ENCODE measurements at regions not wholly inside any gene's neighbourhood (a gene's known extent, or its start where the extent isn't known, plus 50 kb on each side); places are given as distances from the start of the nearest gene placed in this dataset.

GRCh38 chr10:47058032-47058702 is 146.9 kb downstream of the PTPN20 start:
- no peak overlapping the region for H3K4ac ChIP-seq (ENCODE audit: low read depth, low read length)
- no peaks in the 10 kb centered on the region for H3K79me2 ChIP-seq (ENCODE audit: control insufficient read depth, insufficient read depth, low read length)
- H2BK5ac ChIP-seq (ENCODE audit: low read length) = no peak overlapping the region
- no peak overlapping the region for H3K4me3 ChIP-seq (ENCODE audit: low read length)
- WGBS (ENCODE audit: extremely low coverage, insufficient coverage, low lambda C conversion rate) = no CpG with 5 or more reads among the region's 9 CpGs
- no peak overlapping the region for H2BK120ac ChIP-seq (ENCODE audit: low read depth, low read length)
- H3K27ac ChIP-seq (ENCODE audit: low read depth, low read length) = no peak overlapping the region
- no peak overlapping the region for H2BK15ac ChIP-seq (replicated peaks; ENCODE audit: low read depth)
- no peak overlapping the region for H4K8ac ChIP-seq (ENCODE audit: low read depth, low read length)
- H4K5ac ChIP-seq (ENCODE audit: low read length) = no peak overlapping the region
- H2AK5ac ChIP-seq (ENCODE audit: low read length) = no peak overlapping the region
- no peak overlapping the region for H3K56ac ChIP-seq (ENCODE audit: low read length)
- no peaks in the 10 kb centered on the region for H3K36me3 ChIP-seq (ENCODE audit: control insufficient read depth, insufficient read depth, low read length)
- no peak overlapping the region for H3K18ac ChIP-seq (ENCODE audit: low read length)
- H3K23ac ChIP-seq (ENCODE audit: low read length) = no peak overlapping the region
- no peak overlapping the region for H3K9ac ChIP-seq (ENCODE audit: low read length)
- no peaks in the 10 kb centered on the region for H3K4me1 ChIP-seq (ENCODE audit: control insufficient read depth, low read depth, low read length)
- H3K4me2 ChIP-seq (ENCODE audit: low read length) = no peak overlapping the region
- DNase-seq = no peak
- no peaks in the 10 kb centered on the region for H3K27me3 ChIP-seq (ENCODE audit: insufficient read depth, low read length, poor library complexity)
- H3K79me1 ChIP-seq (ENCODE audit: low read length) = no peaks in the 10 kb centered on the region

- H4K5ac ChIP-seq (ENCODE audit: low read length) = no peak overlapping the region
- H4K8ac ChIP-seq (ENCODE audit: low read depth, low read length) = no peak overlapping the region
- H3K18ac ChIP-seq (ENCODE audit: low read length) = no peak overlapping the region
- no peak overlapping the region for H2BK15ac ChIP-seq (replicated peaks; ENCODE audit: low read depth)
- H3K9ac ChIP-seq (ENCODE audit: low read length) = no peak overlapping the region
- no peak overlapping the region for H3K4me3 ChIP-seq (ENCODE audit: low read length)
- no peaks in the 10 kb centered on the region for H3K27me3 ChIP-seq (ENCODE audit: insufficient read depth, low read length, poor library complexity)
- H3K4me2 ChIP-seq (ENCODE audit: low read length) = no peak overlapping the region
- H2BK120ac ChIP-seq (ENCODE audit: low read depth, low read length) = no peak overlapping the region
- H2AK5ac ChIP-seq (ENCODE audit: low read length) = no peak overlapping the region
- no peak overlapping the region for H2BK5ac ChIP-seq (ENCODE audit: low read length)
- H3K23ac ChIP-seq (ENCODE audit: low read length) = no peak overlapping the region
- no peaks in the 10 kb centered on the region for H3K79me2 ChIP-seq (ENCODE audit: control insufficient read depth, insufficient read depth, low read length)
- H3K56ac ChIP-seq (ENCODE audit: low read length) = no peak overlapping the region
- no peaks in the 10 kb centered on the region for H3K79me1 ChIP-seq (ENCODE audit: low read length)
- WGBS (ENCODE audit: extremely low coverage, insufficient coverage, low lambda C conversion rate) = no CpG with 5 or more reads among the region's 11 CpGs
- DNase-seq = no peak
- H3K4ac ChIP-seq (ENCODE audit: low read depth, low read length) = no peak overlapping the region
- no peaks in the 10 kb centered on the region for H3K4me1 ChIP-seq (ENCODE audit: control insufficient read depth, low read depth, low read length)
- H3K27ac ChIP-seq (ENCODE audit: low read depth, low read length) = no peak overlapping the region
- no peaks in the 10 kb centered on the region for H3K36me3 ChIP-seq (ENCODE audit: control insufficient read depth, insufficient read depth, low read length)
These were observed 147.7 kb downstream of the PTPN20 start for GRCh38 chr10:47058961-47059391.

DNA sequence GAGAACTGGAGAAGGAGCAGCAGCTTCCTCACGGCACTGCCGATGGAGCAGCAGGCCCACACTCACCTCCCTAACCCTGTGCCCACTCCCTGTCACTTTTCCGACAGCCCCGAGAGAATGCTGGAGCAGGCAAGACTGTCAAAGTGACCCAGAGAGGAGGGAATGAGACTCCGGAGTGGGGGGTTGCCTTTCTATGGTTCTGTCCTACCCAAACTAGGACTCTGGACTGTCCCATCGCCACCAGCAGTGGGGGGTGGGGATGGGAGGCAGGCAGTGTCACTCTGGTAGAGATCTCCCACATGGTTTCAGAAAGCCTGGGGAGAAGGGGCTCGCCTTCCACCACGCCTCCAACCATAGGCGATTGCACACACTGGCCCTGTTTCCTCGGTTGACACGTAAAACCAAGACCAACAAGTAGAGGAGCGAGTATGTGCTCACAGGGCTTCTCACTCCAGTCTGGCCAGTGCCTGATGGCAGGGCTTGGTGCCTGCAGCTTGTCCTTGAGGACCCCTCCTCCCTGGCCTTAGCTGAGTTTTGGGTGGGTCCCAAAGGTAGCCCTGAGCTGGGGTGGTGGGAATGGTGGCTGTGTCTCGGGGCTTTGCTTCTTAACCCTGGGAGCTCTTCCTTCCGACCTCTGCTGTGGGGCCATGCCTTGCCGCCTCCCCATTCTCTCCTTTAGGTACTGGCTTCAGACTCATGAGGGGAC is 148.5 kb downstream of the PTPN20 start:
- Histone ChIP-seq H3K79me2 (ENCODE audit: control insufficient read depth, insufficient read depth, low read length) (no peaks in the 10 kb centered on the region), H3K18ac (ENCODE audit: low read length) (no peak overlapping the region)
- no CpG with 5 or more reads among the region's 15 CpGs for WGBS (ENCODE audit: extremely low coverage, insufficient coverage, low lambda C conversion rate)

GRCh38 chr10:47060356-47060755 is 149.1 kb downstream of the PTPN20 start:
- DNase-seq = no peak

More for the DNA sequence above, 148.5 kb downstream of the PTPN20 start:
- no peak overlapping the region for H3K56ac ChIP-seq (ENCODE audit: low read length)
- H4K5ac ChIP-seq (ENCODE audit: low read length) = no peak overlapping the region
- H2BK5ac ChIP-seq (ENCODE audit: low read length) = no peak overlapping the region
- DNase-seq = no peak
- no peak overlapping the region for H3K4me3 ChIP-seq (ENCODE audit: low read length)
- H3K4ac ChIP-seq (ENCODE audit: low read depth, low read length) = no peak overlapping the region
- H2AK5ac ChIP-seq (ENCODE audit: low read length) = no peak overlapping the region
- no peak overlapping the region for H3K9ac ChIP-seq (ENCODE audit: low read length)
- no peak overlapping the region for H2BK120ac ChIP-seq (ENCODE audit: low read depth, low read length)
- no peak overlapping the region for H2BK15ac ChIP-seq (replicated peaks; ENCODE audit: low read depth)
- no peak overlapping the region for H3K23ac ChIP-seq (ENCODE audit: low read length)
- H3K36me3 ChIP-seq (ENCODE audit: control insufficient read depth, insufficient read depth, low read length) = no peaks in the 10 kb centered on the region
- H4K8ac ChIP-seq (ENCODE audit: low read depth, low read length) = no peak overlapping the region
- no peaks in the 10 kb centered on the region for H3K27me3 ChIP-seq (ENCODE audit: insufficient read depth, low read length, poor library complexity)
- H3K4me2 ChIP-seq (ENCODE audit: low read length) = no peak overlapping the region
- H3K27ac ChIP-seq (ENCODE audit: low read depth, low read length) = no peak overlapping the region
- H3K4me1 ChIP-seq (ENCODE audit: control insufficient read depth, low read depth, low read length) = no peaks in the 10 kb centered on the region
- H3K79me1 ChIP-seq (ENCODE audit: low read length) = no peaks in the 10 kb centered on the region

DNA sequence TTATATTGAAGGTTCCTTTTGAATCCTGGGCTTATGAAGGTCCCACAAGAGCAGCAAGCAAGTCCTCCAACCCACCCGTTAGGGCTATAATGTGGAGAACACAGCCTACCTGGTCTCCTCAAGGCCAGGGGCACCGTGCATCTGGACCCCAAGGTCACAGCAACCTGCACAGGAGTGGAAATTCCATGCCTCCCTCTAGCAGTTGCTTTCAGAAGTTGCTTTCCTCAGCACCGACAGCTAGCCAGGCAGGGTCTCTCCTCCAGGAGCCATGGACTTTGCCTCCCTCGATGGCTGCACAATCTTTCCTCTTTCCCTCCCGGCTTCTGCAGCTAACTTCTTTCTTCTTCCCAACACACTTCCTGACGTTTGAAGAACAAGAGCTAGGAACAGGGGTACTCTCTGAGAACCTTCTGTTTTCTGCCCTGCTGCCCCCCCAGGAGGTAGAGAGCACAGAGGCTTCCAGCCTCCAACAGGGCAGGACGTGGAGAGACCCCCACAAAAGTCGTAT is 149.8 kb downstream of the PTPN20 start:
- Histone ChIP-seq H3K23ac (ENCODE audit: low read length) (no peak overlapping the region), H3K56ac (ENCODE audit: low read length) (no peak overlapping the region), H3K4me3 (ENCODE audit: low read length) (no peak overlapping the region), H3K27me3 (ENCODE audit: insufficient read depth, low read length, poor library complexity) (no peaks in the 10 kb centered on the region), H3K9ac (ENCODE audit: low read length) (no peak overlapping the region), H2BK5ac (ENCODE audit: low read length) (no peak overlapping the region), H3K27ac (ENCODE audit: low read depth, low read length) (no peak overlapping the region), H3K18ac (ENCODE audit: low read length) (no peak overlapping the region), H4K8ac (ENCODE audit: low read depth, low read length) (no peak overlapping the region), H2BK15ac (replicated peaks; ENCODE audit: low read depth) (no peak overlapping the region), H3K4me1 (ENCODE audit: control insufficient read depth, low read depth, low read length) (no peaks in the 10 kb centered on the region), H2AK5ac (ENCODE audit: low read length) (no peak overlapping the region), H3K4me2 (ENCODE audit: low read length) (no peak overlapping the region), H3K79me2 (ENCODE audit: control insufficient read depth, insufficient read depth, low read length) (no peaks in the 10 kb centered on the region), H3K4ac (ENCODE audit: low read depth, low read length) (no peak overlapping the region), H3K79me1 (ENCODE audit: low read length) (no peaks in the 10 kb centered on the region), H4K5ac (ENCODE audit: low read length) (no peak overlapping the region), H3K36me3 (ENCODE audit: control insufficient read depth, insufficient read depth, low read length) (no peaks in the 10 kb centered on the region), H2BK120ac (ENCODE audit: low read depth, low read length) (no peak overlapping the region)
- no CpG with 5 or more reads among the region's 8 CpGs for WGBS (ENCODE audit: extremely low coverage, insufficient coverage, low lambda C conversion rate)
- no peak for DNase-seq

More at GRCh38 chr10:47060356-47060755, 149.1 kb downstream of the PTPN20 start:
- no peak overlapping the region for H3K4ac ChIP-seq (ENCODE audit: low read depth, low read length)
- H2BK120ac ChIP-seq (ENCODE audit: low read depth, low read length) = no peak overlapping the region
- H3K27me3 ChIP-seq (ENCODE audit: insufficient read depth, low read length, poor library complexity) = no peaks in the 10 kb centered on the region
- H3K23ac ChIP-seq (ENCODE audit: low read length) = no peak overlapping the region
- H4K5ac ChIP-seq (ENCODE audit: low read length) = no peak overlapping the region
- WGBS (ENCODE audit: extremely low coverage, insufficient coverage, low lambda C conversion rate) = no CpG with 5 or more reads among the region's 5 CpGs
- H3K79me2 ChIP-seq (ENCODE audit: control insufficient read depth, insufficient read depth, low read length) = no peaks in the 10 kb centered on the region
- H3K56ac ChIP-seq (ENCODE audit: low read length) = no peak overlapping the region
- no peak overlapping the region for H3K18ac ChIP-seq (ENCODE audit: low read length)
- no peak overlapping the region for H2BK5ac ChIP-seq (ENCODE audit: low read length)
- no peaks in the 10 kb centered on the region for H3K79me1 ChIP-seq (ENCODE audit: low read length)
- no peak overlapping the region for H4K8ac ChIP-seq (ENCODE audit: low read depth, low read length)
- no peak overlapping the region for H3K4me3 ChIP-seq (ENCODE audit: low read length)
- no peaks in the 10 kb centered on the region for H3K36me3 ChIP-seq (ENCODE audit: control insufficient read depth, insufficient read depth, low read length)
- H3K4me1 ChIP-seq (ENCODE audit: control insufficient read depth, low read depth, low read length) = no peaks in the 10 kb centered on the region
- no peak overlapping the region for H2AK5ac ChIP-seq (ENCODE audit: low read length)
- H3K4me2 ChIP-seq (ENCODE audit: low read length) = no peak overlapping the region
- no peak overlapping the region for H2BK15ac ChIP-seq (replicated peaks; ENCODE audit: low read depth)
- H3K27ac ChIP-seq (ENCODE audit: low read depth, low read length) = no peak overlapping the region
- H3K9ac ChIP-seq (ENCODE audit: low read length) = no peak overlapping the region
